Thyroid gland (tissue), 4 donors: ENCODE measurements at regions not wholly inside any gene's neighbourhood (a gene's known extent, or its start where the extent isn't known, plus 50 kb on each side); places are given as distances from the start of the nearest gene placed in this dataset.

Source experiments
- DNase-seq, 2 donors: peaks; one replicate each; pipeline ENCODE4 v3.0.0-alpha.2; 2019
- H3K27ac ChIP-seq, 3 donors: fragments of 200-600 bp; sonication (generic); 1 replicate in 2 of 3; 2 replicates in 1 of 3; pipeline ENCODE4 v1.5.1; 2016 to 2019; ENCODE audit warnings: mild to moderate bottlenecking in 1 of 3, moderate library complexity in 1 of 3
- H3K27me3 ChIP-seq: fragments of 200-600 bp; sonication (generic); one replicate; pipeline ENCODE4 v1.5.1; 2019
- H3K36me3 ChIP-seq, 2 donors: fragments of 200-600 bp; sonication (generic); one replicate each; pipeline ENCODE4 v1.5.1; 2016 to 2019
- H3K4me1 ChIP-seq, 2 donors: fragments of 200-600 bp; sonication (generic); one replicate each; pipeline ENCODE4 v1.5.1; 2017 to 2019
- H3K4me3 ChIP-seq, 3 donors: fragments of 200-600 bp; sonication (generic); replicated peaks in 1 of 3; 1 replicate in 2 of 3; 2 replicates in 1 of 3; pipeline ENCODE4 v1.5.1; 2016; ENCODE audit warnings: mild to moderate bottlenecking in 1 of 3
- H3K9me3 ChIP-seq: fragments of 200-600 bp; sonication (generic); one replicate; pipeline ENCODE4 v1.5.1; 2017
- CTCF ChIP-seq, 6 experiments: fragments of 200-600 bp in 3 of 6; fragments of 450-650 bp in 3 of 6; sonication (generic) in 3 of 6; IDR thresholded peaks; one replicate each; pipeline ENCODE4 v1.5.1; 2016 to 2019; ENCODE audit warnings: antibody characterized with exemption in 6 of 6, mild to moderate bottlenecking in 2 of 6, inconsistent platforms in 1 of 6, moderate library complexity in 1 of 6
- POLR2A ChIP-seq, 2 donors: fragments of 450-650 bp; IDR thresholded peaks; one replicate each; pipeline ENCODE4 v1.6.1; 2017; ENCODE audit warnings: antibody characterized with exemption in 2 of 2, mild to moderate bottlenecking in 2 of 2, moderate library complexity in 1 of 2
- WGBS, 2 donors: methylation state at CpG; one replicate each; pipeline ENCODE4 v1.1.5; 2017; 5-methylcytosine and 5-hydroxymethylcytosine counted together
- intact Hi-C: fragments of 100-400 bp; cut with DNase I; formaldehyde crosslinking; loops from one replicate; pipeline ENCODE4 v1.15.1; 2023

- H3K27me3 ChIP-seq, result no peaks in the 10 kb centered on the region
- H3K27ac ChIP-seq, result no peak overlapping the region
- no peaks in the 10 kb centered on the region for H3K4me1 ChIP-seq
- intact Hi-C loops, result no loop called here
- no peaks in the 10 kb centered on the region for H3K36me3 ChIP-seq
- DNase-seq, result no peak
- no peak overlapping the region for H3K4me3 ChIP-seq
- TF ChIP-seq POLR2A (IDR thresholded peaks at IDR 0.05) (no peak), CTCF (IDR thresholded peaks at IDR 0.05) (no peak)
- no peaks in the 10 kb centered on the region for H3K9me3 ChIP-seq
- 92 to 97% methylated on average over 5 of the region's 5 CpGs for WGBS, 2 donors
Measured at GRCh38 chr13:77815330-77815729, 103.3 kb downstream of the EDNRB start.
